Right lobe of liver (tissue), 6 donors: ENCODE measurements at regions not wholly inside any gene's neighbourhood (a gene's known extent, or its start where the extent isn't known, plus 50 kb on each side); places are given as distances from the start of the nearest gene placed in this dataset.

Experiments
- ATAC-seq, 4 donors: fragments of 200-7000 bp; cut with Tn5 transposase; one replicate each; pipeline ENCODE4 v1.9.1; 2020; ENCODE audit warnings: mild to moderate bottlenecking in 4 of 4, moderate library complexity in 4 of 4
- DNase-seq, 3 donors: peaks; one replicate each; pipeline ENCODE4 v3.0.0-alpha.2; 2020
- H3K27ac ChIP-seq, 3 donors: fragments of 200-600 bp; one replicate each; pipeline ENCODE4 v1.8.0; 2022
- H3K27me3 ChIP-seq, 2 donors: fragments of 200-600 bp; one replicate each; pipeline ENCODE4 v1.8.0; 2022
- H3K36me3 ChIP-seq, 4 donors: fragments of 200-600 bp; sonication (generic) in 1 of 4; one replicate each; pipeline versions ENCODE4 v1.5.1 to v1.8.0; 2017 to 2022; ENCODE audit warnings: control low read depth in 1 of 4
- H3K4me1 ChIP-seq, 4 donors: fragments of 200-600 bp; sonication (generic) in 1 of 4; one replicate each; pipeline versions ENCODE4 v1.5.1 to v1.8.0; 2017 to 2022; ENCODE audit warnings: control low read depth in 1 of 4
- H3K4me3 ChIP-seq, 3 donors: fragments of 200-600 bp; one replicate each; pipeline ENCODE4 v1.8.0; 2022
- H3K9me3 ChIP-seq, 4 donors: fragments of 200-600 bp; sonication (generic) in 1 of 4; one replicate each; pipeline versions ENCODE4 v1.5.1 to v1.8.0; 2017 to 2022; ENCODE audit warnings: control low read depth in 1 of 4
- POLR2A ChIP-seq: fragments of 450-650 bp; IDR thresholded peaks from one replicate; pipeline ENCODE4 v1.6.1; 2017; ENCODE audit warnings: antibody characterized with exemption, mild to moderate bottlenecking
- WGBS: methylation state at CpG from one replicate; pipeline ENCODE4 v1.1.6; 2018; ENCODE audit warnings: low coverage, low lambda C conversion rate; ENCODE audit not compliant: insufficient coverage; ENCODE audit errors: missing lambda C conversion rate; 5-methylcytosine and 5-hydroxymethylcytosine counted together
- intact Hi-C, 2 donors: fragments of 100-400 bp; cut with DNase I; formaldehyde crosslinking; loops; one replicate each; pipeline versions ENCODE4 v1.11.2 to v1.14.1; 2022
- TF ChIP-seq, protein P1 (sequence below), 4 donors: fragments of 200-600 bp in 3 of 4; fragments of 450-650 bp in 1 of 4; IDR thresholded peaks; one replicate each; pipeline versions ENCODE4 v1.5.1 to v1.8.0; 2016 to 2022; ENCODE audit warnings: antibody characterized with exemption in 4 of 4, mild to moderate bottlenecking in 2 of 4
- donor health status: DM: no; HTN: yes; CAD: no.
- donor health status: DM: no; HTN: no; CAD: no.
- donor health status: DM: no; HTN: no; CAD: no.
- donor health status: DM: no; HTN: yes; CAD: no.
- donor health status: DM: no; HTN: yes; CAD: no.

DNA sequence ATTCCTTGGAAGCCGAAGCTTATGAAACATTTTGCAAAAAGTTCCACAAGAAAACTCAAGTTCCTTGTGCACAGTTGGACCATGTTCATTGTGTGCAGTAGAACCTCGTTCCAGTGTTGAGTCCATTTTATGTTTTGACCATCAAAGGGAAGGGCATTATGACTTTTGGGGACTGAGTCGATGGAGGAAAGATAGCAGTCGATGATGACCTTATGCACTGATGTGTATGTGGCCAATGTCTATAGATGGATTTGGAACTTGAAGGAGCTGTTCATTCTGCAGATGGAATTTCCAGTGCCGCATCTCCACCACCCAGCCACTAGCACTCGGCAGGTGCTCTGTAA is 71.5 kb upstream of the IGLL5 start:
- TF ChIP-seq, protein P1, sequence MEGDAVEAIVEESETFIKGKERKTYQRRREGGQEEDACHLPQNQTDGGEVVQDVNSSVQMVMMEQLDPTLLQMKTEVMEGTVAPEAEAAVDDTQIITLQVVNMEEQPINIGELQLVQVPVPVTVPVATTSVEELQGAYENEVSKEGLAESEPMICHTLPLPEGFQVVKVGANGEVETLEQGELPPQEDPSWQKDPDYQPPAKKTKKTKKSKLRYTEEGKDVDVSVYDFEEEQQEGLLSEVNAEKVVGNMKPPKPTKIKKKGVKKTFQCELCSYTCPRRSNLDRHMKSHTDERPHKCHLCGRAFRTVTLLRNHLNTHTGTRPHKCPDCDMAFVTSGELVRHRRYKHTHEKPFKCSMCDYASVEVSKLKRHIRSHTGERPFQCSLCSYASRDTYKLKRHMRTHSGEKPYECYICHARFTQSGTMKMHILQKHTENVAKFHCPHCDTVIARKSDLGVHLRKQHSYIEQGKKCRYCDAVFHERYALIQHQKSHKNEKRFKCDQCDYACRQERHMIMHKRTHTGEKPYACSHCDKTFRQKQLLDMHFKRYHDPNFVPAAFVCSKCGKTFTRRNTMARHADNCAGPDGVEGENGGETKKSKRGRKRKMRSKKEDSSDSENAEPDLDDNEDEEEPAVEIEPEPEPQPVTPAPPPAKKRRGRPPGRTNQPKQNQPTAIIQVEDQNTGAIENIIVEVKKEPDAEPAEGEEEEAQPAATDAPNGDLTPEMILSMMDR (IDR thresholded peaks at IDR 0.05), result no peak
- TF ChIP-seq POLR2A, result no peak
- Histone ChIP-seq H3K36me3 (no peaks in the 10 kb centered on the region), H3K4me3 (no peak overlapping the region), H3K27ac (no peak overlapping the region), H3K4me1 (no peaks in the 10 kb centered on the region), H3K27me3 (no peaks in the 10 kb centered on the region), H3K9me3 (no peaks in the 10 kb centered on the region)
- ATAC-seq (no peak), DNase-seq (no peak)
- 53% methylated on average over 4 of the region's 6 CpGs for WGBS
- intact Hi-C loops, result no loop called here

- Histone ChIP-seq H3K36me3 (no peaks in the 10 kb centered on the region), H3K27ac (no peak overlapping the region), H3K4me3 (no peak overlapping the region), H3K4me1 (no peaks in the 10 kb centered on the region), H3K9me3 (no peaks in the 10 kb centered on the region), H3K27me3 (no peaks in the 10 kb centered on the region)
- TF ChIP-seq, protein P1 (IDR thresholded peaks at IDR 0.05), result no peak
- DNase-seq (no peak), ATAC-seq (no peak)
- 51% methylated on average over 4 of the region's 8 CpGs for WGBS
- intact Hi-C loops, result no loop called here
Measured at GRCh38 chr22:22816766-22817410, 70.7 kb upstream of the IGLL5 start.

DNA sequence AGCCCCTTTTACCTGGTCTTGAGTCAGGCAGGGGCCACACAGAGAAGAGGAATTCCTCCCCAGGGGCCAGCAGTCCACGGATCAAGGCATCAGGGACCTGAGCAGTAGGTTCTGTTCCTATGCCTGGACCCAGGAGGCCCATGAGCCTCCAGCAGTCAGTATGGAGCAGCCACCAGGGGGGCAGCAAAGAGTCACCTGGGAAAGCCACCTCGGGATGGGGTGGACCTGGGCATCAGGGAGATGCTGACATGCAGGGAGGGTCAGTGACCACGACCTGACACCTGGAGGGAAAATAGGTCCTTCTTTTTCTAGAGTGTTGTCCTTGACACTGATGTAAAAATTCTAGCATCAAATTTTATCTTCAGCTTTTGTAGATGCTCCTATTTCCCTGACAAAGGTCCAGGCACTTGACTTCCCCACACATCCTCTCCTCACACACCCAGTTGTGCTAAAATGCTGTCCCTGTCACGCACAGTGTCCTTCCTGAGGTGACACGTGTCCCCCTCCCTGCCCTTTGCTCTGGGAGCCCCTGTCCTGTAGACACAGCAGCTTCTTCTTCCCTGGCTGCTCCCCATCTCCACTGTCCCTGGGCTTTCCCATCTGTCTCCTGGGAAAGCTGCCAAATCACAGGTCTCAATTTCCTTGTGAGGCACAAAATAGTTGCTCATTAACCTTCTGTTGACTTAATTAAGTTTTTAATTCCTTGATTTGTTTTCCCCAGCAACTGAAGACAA is 70.0 kb upstream of the IGLL5 start:
- H3K36me3 ChIP-seq, result no peaks in the 10 kb centered on the region
- 11% methylated on average over 5 of the region's 5 CpGs for WGBS
- intact Hi-C loops, result no loop called here
- no peaks in the 10 kb centered on the region for H3K4me1 ChIP-seq
- no peak overlapping the region for H3K4me3 ChIP-seq
- TF ChIP-seq, protein P1 (IDR thresholded peaks at IDR 0.05), result peak in 3 of 4 donors; percentile 15 to 23 (median 16)
- no peak for TF ChIP-seq POLR2A
- H3K9me3 ChIP-seq, result no peaks in the 10 kb centered on the region
- no peak overlapping the region for H3K27ac ChIP-seq
- H3K27me3 ChIP-seq, result no peaks in the 10 kb centered on the region
- DNase-seq (no peak), ATAC-seq (peak in 3 of 4 donors; percentile 13 to 31 (median 20))

DNA sequence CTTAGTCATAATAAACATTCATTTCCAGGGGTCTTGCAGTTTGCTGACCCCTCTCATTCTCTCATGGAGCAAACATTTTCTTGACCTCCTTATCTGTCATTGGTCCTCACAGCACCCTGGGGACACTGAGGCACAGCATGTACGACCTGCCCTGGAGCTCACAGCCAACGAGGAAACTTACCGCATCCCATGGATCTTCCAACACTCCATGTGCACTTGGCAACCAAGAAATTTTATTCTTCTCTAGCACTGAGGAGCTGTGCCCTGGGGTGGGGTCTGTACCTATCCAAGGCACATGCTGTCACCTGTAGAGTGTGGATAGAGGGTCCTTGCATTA is 69.4 kb upstream of the IGLL5 start:
- TF ChIP-seq, protein P1 (IDR thresholded peaks at IDR 0.05), result no peak
- H3K36me3 ChIP-seq, result no peaks in the 10 kb centered on the region
- no peaks in the 10 kb centered on the region for H3K27me3 ChIP-seq
- no peak overlapping the region for H3K4me3 ChIP-seq
- DNase-seq (no peak), ATAC-seq (no peak)
- no peaks in the 10 kb centered on the region for H3K4me1 ChIP-seq
- intact Hi-C loops, result no loop called here
- no peaks in the 10 kb centered on the region for H3K9me3 ChIP-seq
- no peak overlapping the region for H3K27ac ChIP-seq
- 64% methylated on average over 3 of the region's 3 CpGs for WGBS
